ENCODE measurements at regions not wholly inside any gene's neighbourhood (a gene's known extent, or its start where the extent isn't known, plus 50 kb on each side); places are given as distances from the start of the nearest gene placed in this dataset.

- TF ChIP-seq ZNF384 (IDR thresholded peaks at IDR 0.05), result no peak
- no peak for TF ChIP-seq HDGF (IDR thresholded peaks at IDR 0.05; ENCODE audit: borderline replicate concordance)
- TF ChIP-seq SUZ12 (IDR thresholded peaks at IDR 0.05), result no peak
- no peak for TF ChIP-seq TARDBP (IDR thresholded peaks at IDR 0.05)
- TF ChIP-seq NFRKB (IDR thresholded peaks at IDR 0.05), result no peak
- no peak for TF ChIP-seq BHLHE40 (IDR thresholded peaks at IDR 0.05; ENCODE audit: borderline replicate concordance)
- no peak for TF ChIP-seq FOXK2 (IDR thresholded peaks at IDR 0.05)
- no peak for TF ChIP-seq PKNOX1 (IDR thresholded peaks at IDR 0.05)
- no peak for DNase-seq (ENCODE audit: extremely low spot score)
- ChIA-PET CTCF (no interaction called here), POLR2A (no interaction called here)
Observed at GRCh38 chr2:49798570-49798969, 644.3 kb upstream of the FSHR start.

GRCh38 chr2:49796266-49796665 lies 642.0 kb upstream of the FSHR start:
- ChIA-PET POLR2A (no interaction called here), CTCF (no interaction called here)
- TF ChIP-seq HDGF (IDR thresholded peaks at IDR 0.05; ENCODE audit: borderline replicate concordance) (no peak), LEF1 (IDR thresholded peaks at IDR 0.05; ENCODE audit: borderline replicate concordance) (no peak), SUZ12 (IDR thresholded peaks at IDR 0.05) (no peak), L3MBTL2 (conservative IDR thresholded peaks at IDR 0.05) (no peak), FOXM1 (IDR thresholded peaks at IDR 0.05; ENCODE audit: borderline replicate concordance) (no peak), CTBP1 (IDR thresholded peaks at IDR 0.05; ENCODE audit: borderline replicate concordance) (no peak), SP1 (IDR thresholded peaks at IDR 0.05) (no peak), ZNF384 (IDR thresholded peaks at IDR 0.05) (no peak), FOXA1 (IDR thresholded peaks at IDR 0.05) (no peak), FOXK2 (IDR thresholded peaks at IDR 0.05) (no peak), ARNT (IDR thresholded peaks at IDR 0.05) (no peak), PKNOX1 (IDR thresholded peaks at IDR 0.05) (no peak), TARDBP (IDR thresholded peaks at IDR 0.05) (no peak), ELF4 (IDR thresholded peaks at IDR 0.05) (no peak), NFRKB (IDR thresholded peaks at IDR 0.05) (no peak), BHLHE40 (IDR thresholded peaks at IDR 0.05; ENCODE audit: borderline replicate concordance) (no peak)
- no peak for DNase-seq (ENCODE audit: extremely low spot score)

GRCh38 chr2:49794396-49794795 lies 640.1 kb upstream of the FSHR start:
- ChIA-PET CTCF (no interaction called here), POLR2A (no interaction called here)
- DNase-seq (ENCODE audit: extremely low spot score), result no peak
- TF ChIP-seq BHLHE40 (IDR thresholded peaks at IDR 0.05; ENCODE audit: borderline replicate concordance) (no peak), ELF4 (IDR thresholded peaks at IDR 0.05) (no peak), CTBP1 (IDR thresholded peaks at IDR 0.05; ENCODE audit: borderline replicate concordance) (no peak), L3MBTL2 (conservative IDR thresholded peaks at IDR 0.05) (no peak), SP1 (IDR thresholded peaks at IDR 0.05) (no peak), HDGF (IDR thresholded peaks at IDR 0.05; ENCODE audit: borderline replicate concordance) (no peak), PKNOX1 (IDR thresholded peaks at IDR 0.05) (no peak), SUZ12 (IDR thresholded peaks at IDR 0.05) (no peak), ZNF384 (IDR thresholded peaks at IDR 0.05) (no peak)

GRCh38 chr2:49788300-49788699 lies 634.0 kb upstream of the FSHR start:
- CTCF ChIA-PET, result no interaction called here
- POLR2A ChIA-PET, result no interaction called here
- no peak for TF ChIP-seq ZNF384 (IDR thresholded peaks at IDR 0.05)
- no peak for TF ChIP-seq CTBP1 (IDR thresholded peaks at IDR 0.05; ENCODE audit: borderline replicate concordance)
- TF ChIP-seq SUZ12 (IDR thresholded peaks at IDR 0.05), result no peak
- TF ChIP-seq BHLHE40 (IDR thresholded peaks at IDR 0.05; ENCODE audit: borderline replicate concordance), result no peak
- no peak for TF ChIP-seq NFRKB (IDR thresholded peaks at IDR 0.05)
- no peak for TF ChIP-seq FOXK2 (IDR thresholded peaks at IDR 0.05)
- no peak for TF ChIP-seq PKNOX1 (IDR thresholded peaks at IDR 0.05)
- no peak for TF ChIP-seq HDGF (IDR thresholded peaks at IDR 0.05; ENCODE audit: borderline replicate concordance)
- TF ChIP-seq FOXM1 (IDR thresholded peaks at IDR 0.05; ENCODE audit: borderline replicate concordance), result no peak
- no peak for TF ChIP-seq L3MBTL2 (conservative IDR thresholded peaks at IDR 0.05)
- TF ChIP-seq LEF1 (IDR thresholded peaks at IDR 0.05; ENCODE audit: borderline replicate concordance), result no peak
- no peak for TF ChIP-seq ELF4 (IDR thresholded peaks at IDR 0.05)
- no peak for TF ChIP-seq ARNT (IDR thresholded peaks at IDR 0.05)
- no peak for TF ChIP-seq TARDBP (IDR thresholded peaks at IDR 0.05)
- TF ChIP-seq FOXA1 (IDR thresholded peaks at IDR 0.05), result no peak
- TF ChIP-seq SP1 (IDR thresholded peaks at IDR 0.05), result no peak

GRCh38 chr2:49780949-49781348 lies 626.6 kb upstream of the FSHR start:
- no peak for DNase-seq (ENCODE audit: extremely low spot score)
- CTCF ChIA-PET, result no interaction called here
- POLR2A ChIA-PET, result no interaction called here
- no peak for TF ChIP-seq L3MBTL2 (conservative IDR thresholded peaks at IDR 0.05)
- TF ChIP-seq NFRKB (IDR thresholded peaks at IDR 0.05), result no peak
- TF ChIP-seq TARDBP (IDR thresholded peaks at IDR 0.05), result no peak
- TF ChIP-seq FOXK2 (IDR thresholded peaks at IDR 0.05), result no peak
- no peak for TF ChIP-seq BHLHE40 (IDR thresholded peaks at IDR 0.05; ENCODE audit: borderline replicate concordance)
- no peak for TF ChIP-seq SUZ12 (IDR thresholded peaks at IDR 0.05)
- TF ChIP-seq ELF4 (IDR thresholded peaks at IDR 0.05), result no peak
- no peak for TF ChIP-seq FOXM1 (IDR thresholded peaks at IDR 0.05; ENCODE audit: borderline replicate concordance)
- no peak for TF ChIP-seq FOXA1 (IDR thresholded peaks at IDR 0.05)
- no peak for TF ChIP-seq ZNF384 (IDR thresholded peaks at IDR 0.05)
- no peak for TF ChIP-seq PKNOX1 (IDR thresholded peaks at IDR 0.05)
- TF ChIP-seq ARNT (IDR thresholded peaks at IDR 0.05), result no peak

More at GRCh38 chr2:49788300-49788699, 634.0 kb upstream of the FSHR start:
- DNase-seq (ENCODE audit: extremely low spot score), result no peak
